ENCODE measurements at regions not wholly inside any gene's neighbourhood (a gene's known extent, or its start where the extent isn't known, plus 50 kb on each side); places are given as distances from the start of the nearest gene placed in this dataset.

DNA sequence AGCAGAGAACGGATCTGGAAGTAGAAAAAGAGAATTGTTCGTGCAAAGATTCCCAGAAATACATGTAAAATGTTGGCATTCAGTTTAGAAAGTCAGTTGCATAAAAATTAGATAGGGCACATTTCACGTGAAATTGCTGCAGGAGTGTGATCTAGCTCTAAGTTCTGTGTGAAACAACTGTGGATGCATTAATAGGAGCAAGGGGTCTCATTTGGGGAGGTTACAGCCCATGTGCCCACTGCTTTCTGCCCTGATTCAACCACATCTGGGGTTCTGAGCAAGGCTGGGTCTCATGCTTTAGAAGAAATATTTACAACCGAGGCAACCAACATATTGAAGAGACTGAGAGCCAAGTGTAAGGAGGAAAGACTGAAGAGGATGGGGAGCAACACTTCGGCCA is 639.0 kb downstream of the BCOR start:
- no peak for TF ChIP-seq EZH2phosphoT487 (conservative IDR thresholded peaks at IDR 0.05; ENCODE audit: low read length)
- TF ChIP-seq, protein P1, sequence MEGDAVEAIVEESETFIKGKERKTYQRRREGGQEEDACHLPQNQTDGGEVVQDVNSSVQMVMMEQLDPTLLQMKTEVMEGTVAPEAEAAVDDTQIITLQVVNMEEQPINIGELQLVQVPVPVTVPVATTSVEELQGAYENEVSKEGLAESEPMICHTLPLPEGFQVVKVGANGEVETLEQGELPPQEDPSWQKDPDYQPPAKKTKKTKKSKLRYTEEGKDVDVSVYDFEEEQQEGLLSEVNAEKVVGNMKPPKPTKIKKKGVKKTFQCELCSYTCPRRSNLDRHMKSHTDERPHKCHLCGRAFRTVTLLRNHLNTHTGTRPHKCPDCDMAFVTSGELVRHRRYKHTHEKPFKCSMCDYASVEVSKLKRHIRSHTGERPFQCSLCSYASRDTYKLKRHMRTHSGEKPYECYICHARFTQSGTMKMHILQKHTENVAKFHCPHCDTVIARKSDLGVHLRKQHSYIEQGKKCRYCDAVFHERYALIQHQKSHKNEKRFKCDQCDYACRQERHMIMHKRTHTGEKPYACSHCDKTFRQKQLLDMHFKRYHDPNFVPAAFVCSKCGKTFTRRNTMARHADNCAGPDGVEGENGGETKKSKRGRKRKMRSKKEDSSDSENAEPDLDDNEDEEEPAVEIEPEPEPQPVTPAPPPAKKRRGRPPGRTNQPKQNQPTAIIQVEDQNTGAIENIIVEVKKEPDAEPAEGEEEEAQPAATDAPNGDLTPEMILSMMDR (IDR thresholded peaks at IDR 0.05; ENCODE audit: insufficient read depth, low read length, poor library complexity, severe bottlenecking) = no peak
